ENCODE measurements at regions not wholly inside any gene's neighbourhood (a gene's known extent, or its start where the extent isn't known, plus 50 kb on each side); places are given as distances from the start of the nearest gene placed in this dataset.
"Not testable (repeated sequence)": the region's sequence is repeated elsewhere in the genome, so short reads cannot be mapped to it uniquely, and the experiment has no call there.

GRCh38 chr14:57049848-57050247 lies 218.9 kb downstream of the EXOC5 start:
- Histone ChIP-seq H3K4me1 (ENCODE audit: control insufficient read depth, insufficient read depth, low read depth, low read length) (no peaks in the 10 kb centered on the region), H3K4me2 (ENCODE audit: low read length, poor library complexity, severe bottlenecking) (no peak overlapping the region), H3K4me3 (ENCODE audit: insufficient read depth in 1 of 2, low read depth in 1 of 2, low read length in 2 of 2) (no peak overlapping the region), H3K14ac (ENCODE audit: low read length in 2 of 2) (no peak overlapping the region), H3K27me3 (ENCODE audit: control insufficient read depth in 1 of 2, insufficient read depth in 1 of 2, low read length in 2 of 2) (no peaks in the 10 kb centered on the region), H3K79me1 (replicated peaks; ENCODE audit: low read length, poor library complexity, severe bottlenecking) (no peaks in the 10 kb centered on the region), H3K27ac (ENCODE audit: low read length, poor library complexity, severe bottlenecking) (no peak overlapping the region), H4K91ac (ENCODE audit: low read length) (no peak overlapping the region), H4K8ac (ENCODE audit: low read length) (no peak overlapping the region), H2BK12ac (ENCODE audit: low read length in 2 of 2) (no peak overlapping the region), H3K36me3 (ENCODE audit: control insufficient read depth in 1 of 2, insufficient read depth in 2 of 2, low read depth in 1 of 2, low read length in 2 of 2) (no peaks in the 10 kb centered on the region), H2BK5ac (ENCODE audit: low read depth, low read length, poor library complexity, severe bottlenecking) (no peak overlapping the region), H3K18ac (ENCODE audit: low read depth in 1 of 2, low read length in 2 of 2) (no peak overlapping the region), H3K9me3 (ENCODE audit: control insufficient read depth, low read length) (no peaks in the 10 kb centered on the region), H2AFZ (ENCODE audit: low read depth, low read length) (no peak overlapping the region), H3K4ac (ENCODE audit: low read depth in 1 of 2, low read length in 2 of 2) (no peak overlapping the region), H2AK5ac (ENCODE audit: low read length, severe bottlenecking) (no peak overlapping the region), H2BK120ac (ENCODE audit: low read depth, low read length) (no peak overlapping the region), H2BK15ac (ENCODE audit: low read depth, poor library complexity, severe bottlenecking) (no peak overlapping the region), H3K9ac (ENCODE audit: low read length) (no peak overlapping the region), H3K23ac (ENCODE audit: low read length in 2 of 2) (no peak overlapping the region)
- no peak for DNase-seq
- WGBS = 71% methylated on average over 1 of the region's 1 CpG

GRCh38 chr14:57046175-57046574 lies 222.5 kb downstream of the EXOC5 start:
- H3K18ac ChIP-seq (ENCODE audit: low read depth in 1 of 2, low read length in 2 of 2) = no peak overlapping the region
- no peak for DNase-seq
- H3K4me1 ChIP-seq (ENCODE audit: control insufficient read depth, insufficient read depth, low read depth, low read length) = no peaks in the 10 kb centered on the region
- no peak overlapping the region for H3K23ac ChIP-seq (ENCODE audit: low read length in 2 of 2)
- H3K27me3 ChIP-seq (ENCODE audit: control insufficient read depth in 1 of 2, insufficient read depth in 1 of 2, low read length in 2 of 2) = no peaks in the 10 kb centered on the region
- no peaks in the 10 kb centered on the region for H3K36me3 ChIP-seq (ENCODE audit: control insufficient read depth in 1 of 2, insufficient read depth in 2 of 2, low read depth in 1 of 2, low read length in 2 of 2)
- no peak overlapping the region for H2AK5ac ChIP-seq (ENCODE audit: low read length, severe bottlenecking)
- 88% methylated on average over 2 of the region's 4 CpGs for WGBS
- no peaks in the 10 kb centered on the region for H3K9me3 ChIP-seq (ENCODE audit: control insufficient read depth, low read length)
- H2BK12ac ChIP-seq (ENCODE audit: low read length in 2 of 2) = no peak overlapping the region
- no peak overlapping the region for H2BK120ac ChIP-seq (ENCODE audit: low read depth, low read length)
- no peak overlapping the region for H2BK15ac ChIP-seq (ENCODE audit: low read depth, poor library complexity, severe bottlenecking)
- no peak overlapping the region for H2AFZ ChIP-seq (ENCODE audit: low read depth, low read length)
- H3K4me2 ChIP-seq (ENCODE audit: low read length, poor library complexity, severe bottlenecking) = no peak overlapping the region
- H4K8ac ChIP-seq (ENCODE audit: low read length) = no peak overlapping the region
- H2BK5ac ChIP-seq (ENCODE audit: low read depth, low read length, poor library complexity, severe bottlenecking) = no peak overlapping the region
- H3K9ac ChIP-seq (ENCODE audit: low read length) = no peak overlapping the region
- H3K4me3 ChIP-seq (ENCODE audit: insufficient read depth in 1 of 2, low read depth in 1 of 2, low read length in 2 of 2) = no peak overlapping the region
- H3K4ac ChIP-seq (ENCODE audit: low read depth in 1 of 2, low read length in 2 of 2) = no peak overlapping the region
- H4K91ac ChIP-seq (ENCODE audit: low read length) = no peak overlapping the region
- no peak overlapping the region for H3K27ac ChIP-seq (ENCODE audit: low read length, poor library complexity, severe bottlenecking)
- H3K14ac ChIP-seq (ENCODE audit: low read length in 2 of 2) = no peak overlapping the region
- no peaks in the 10 kb centered on the region for H3K79me1 ChIP-seq (replicated peaks; ENCODE audit: low read length, poor library complexity, severe bottlenecking)

- not testable (repeated sequence) for H3K23ac ChIP-seq (ENCODE audit: low read length in 2 of 2); H3K4me2 ChIP-seq (ENCODE audit: low read length, poor library complexity, severe bottlenecking); H4K91ac ChIP-seq (ENCODE audit: low read length); H2AFZ ChIP-seq (ENCODE audit: low read depth, low read length); H3K4ac ChIP-seq (ENCODE audit: low read depth in 1 of 2, low read length in 2 of 2); H2BK15ac ChIP-seq (ENCODE audit: low read depth, poor library complexity, severe bottlenecking); H3K79me1 ChIP-seq (replicated peaks; ENCODE audit: low read length, poor library complexity, severe bottlenecking); H2BK120ac ChIP-seq (ENCODE audit: low read depth, low read length); H3K4me1 ChIP-seq (ENCODE audit: control insufficient read depth, insufficient read depth, low read depth, low read length); H3K36me3 ChIP-seq (ENCODE audit: control insufficient read depth in 1 of 2, insufficient read depth in 2 of 2, low read depth in 1 of 2, low read length in 2 of 2); H2BK12ac ChIP-seq (ENCODE audit: low read length in 2 of 2); H3K4me3 ChIP-seq (ENCODE audit: insufficient read depth in 1 of 2, low read depth in 1 of 2, low read length in 2 of 2); H4K8ac ChIP-seq (ENCODE audit: low read length); H2AK5ac ChIP-seq (ENCODE audit: low read length, severe bottlenecking); H3K14ac ChIP-seq (ENCODE audit: low read length in 2 of 2); H3K27ac ChIP-seq (ENCODE audit: low read length, poor library complexity, severe bottlenecking); H3K18ac ChIP-seq (ENCODE audit: low read depth in 1 of 2, low read length in 2 of 2); H2BK5ac ChIP-seq (ENCODE audit: low read depth, low read length, poor library complexity, severe bottlenecking); DNase-seq; H3K9ac ChIP-seq (ENCODE audit: low read length); H3K27me3 ChIP-seq (ENCODE audit: control insufficient read depth in 1 of 2, insufficient read depth in 1 of 2, low read length in 2 of 2); H3K9me3 ChIP-seq (ENCODE audit: control insufficient read depth, low read length)
- 83% methylated on average over 3 of the region's 5 CpGs for WGBS
Measured at GRCh38 chr14:57044101-57044973, 224.4 kb downstream of the EXOC5 start.

GRCh38 chr14:57038689-57039088 lies 228.4 kb upstream of the OTX2 start:
- Histone ChIP-seq H3K27ac (ENCODE audit: low read length, poor library complexity, severe bottlenecking) (no peak overlapping the region), H3K14ac (ENCODE audit: low read length in 2 of 2) (no peak overlapping the region), H3K4ac (ENCODE audit: low read depth in 1 of 2, low read length in 2 of 2) (no peak overlapping the region), H2BK12ac (ENCODE audit: low read length in 2 of 2) (no peak overlapping the region), H3K18ac (ENCODE audit: low read depth in 1 of 2, low read length in 2 of 2) (no peak overlapping the region), H2AFZ (ENCODE audit: low read depth, low read length) (no peak overlapping the region), H3K9ac (ENCODE audit: low read length) (no peak overlapping the region), H3K79me1 (replicated peaks; ENCODE audit: low read length, poor library complexity, severe bottlenecking) (no peaks in the 10 kb centered on the region), H3K36me3 (ENCODE audit: control insufficient read depth in 1 of 2, insufficient read depth in 2 of 2, low read depth in 1 of 2, low read length in 2 of 2) (no peaks in the 10 kb centered on the region), H2BK15ac (ENCODE audit: low read depth, poor library complexity, severe bottlenecking) (no peak overlapping the region), H3K4me2 (ENCODE audit: low read length, poor library complexity, severe bottlenecking) (no peak overlapping the region), H3K9me3 (ENCODE audit: control insufficient read depth, low read length) (no peaks in the 10 kb centered on the region), H3K27me3 (ENCODE audit: control insufficient read depth in 1 of 2, insufficient read depth in 1 of 2, low read length in 2 of 2) (no peaks in the 10 kb centered on the region), H4K91ac (ENCODE audit: low read length) (no peak overlapping the region), H3K4me1 (ENCODE audit: control insufficient read depth, insufficient read depth, low read depth, low read length) (no peaks in the 10 kb centered on the region), H3K4me3 (ENCODE audit: insufficient read depth in 1 of 2, low read depth in 1 of 2, low read length in 2 of 2) (no peak overlapping the region), H2AK5ac (ENCODE audit: low read length, severe bottlenecking) (no peak overlapping the region), H4K8ac (ENCODE audit: low read length) (no peak overlapping the region), H2BK5ac (ENCODE audit: low read depth, low read length, poor library complexity, severe bottlenecking) (no peak overlapping the region), H3K23ac (ENCODE audit: low read length in 2 of 2) (no peak overlapping the region), H2BK120ac (ENCODE audit: low read depth, low read length) (no peak overlapping the region)
- no peak for DNase-seq
- 90% methylated on average over 1 of the region's 1 CpG for WGBS
